ENCODE measurements at regions not wholly inside any gene's neighbourhood (a gene's known extent, or its start where the extent isn't known, plus 50 kb on each side); places are given as distances from the start of the nearest gene placed in this dataset.

GRCh38 chr9:6160579-6160978, 55.0 kb upstream of the IL33 start:
- no peak for DNase-seq (ENCODE audit: low spot score)
- BruUV-seq (replicated peaks), result no TSS peak
- Histone ChIP-seq H3K27ac (ENCODE audit: low read depth, low read length, poor library complexity, severe bottlenecking) (no peak overlapping the region), H3K36me3 (ENCODE audit: insufficient read depth, low read length, poor library complexity, severe bottlenecking) (no peaks in the 10 kb centered on the region), H3K4me1 (ENCODE audit: insufficient read depth, low read length, poor library complexity, severe bottlenecking) (no peaks in the 10 kb centered on the region), H3K4me3 (ENCODE audit: low read depth, low read length, poor library complexity, severe bottlenecking) (no peak overlapping the region), H3K9me3 (ENCODE audit: low read depth, low read length, poor library complexity, severe bottlenecking) (peaks cover 7% of the 10 kb centered on the region), H3K27me3 (replicated peaks; ENCODE audit: insufficient read depth, low read depth, low read length, poor library complexity) (peaks cover 13% of the 10 kb centered on the region)
- CTCF ChIA-PET, result no interaction called here
- POLR2A ChIA-PET (ENCODE audit: low non-redundant PET), result interaction anchor here (0.7 kb wide), 1 partner anchor 13 kb away, joined by 3 read pairs; no protein-coding TSS in a partner anchor
- TF ChIP-seq EZH2 (IDR thresholded peaks at IDR 0.05; ENCODE audit: borderline replicate concordance, low read depth, low read length, poor library complexity, severe bottlenecking), result no peak
- TF ChIP-seq, protein P1, sequence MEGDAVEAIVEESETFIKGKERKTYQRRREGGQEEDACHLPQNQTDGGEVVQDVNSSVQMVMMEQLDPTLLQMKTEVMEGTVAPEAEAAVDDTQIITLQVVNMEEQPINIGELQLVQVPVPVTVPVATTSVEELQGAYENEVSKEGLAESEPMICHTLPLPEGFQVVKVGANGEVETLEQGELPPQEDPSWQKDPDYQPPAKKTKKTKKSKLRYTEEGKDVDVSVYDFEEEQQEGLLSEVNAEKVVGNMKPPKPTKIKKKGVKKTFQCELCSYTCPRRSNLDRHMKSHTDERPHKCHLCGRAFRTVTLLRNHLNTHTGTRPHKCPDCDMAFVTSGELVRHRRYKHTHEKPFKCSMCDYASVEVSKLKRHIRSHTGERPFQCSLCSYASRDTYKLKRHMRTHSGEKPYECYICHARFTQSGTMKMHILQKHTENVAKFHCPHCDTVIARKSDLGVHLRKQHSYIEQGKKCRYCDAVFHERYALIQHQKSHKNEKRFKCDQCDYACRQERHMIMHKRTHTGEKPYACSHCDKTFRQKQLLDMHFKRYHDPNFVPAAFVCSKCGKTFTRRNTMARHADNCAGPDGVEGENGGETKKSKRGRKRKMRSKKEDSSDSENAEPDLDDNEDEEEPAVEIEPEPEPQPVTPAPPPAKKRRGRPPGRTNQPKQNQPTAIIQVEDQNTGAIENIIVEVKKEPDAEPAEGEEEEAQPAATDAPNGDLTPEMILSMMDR (conservative IDR thresholded peaks at IDR 0.05; ENCODE audit: low read depth, low read length), result no peak
- intact Hi-C loops (cut with micrococcal nuclease; ENCODE audit: unreplicated experiment), result no loop called here

DNA sequence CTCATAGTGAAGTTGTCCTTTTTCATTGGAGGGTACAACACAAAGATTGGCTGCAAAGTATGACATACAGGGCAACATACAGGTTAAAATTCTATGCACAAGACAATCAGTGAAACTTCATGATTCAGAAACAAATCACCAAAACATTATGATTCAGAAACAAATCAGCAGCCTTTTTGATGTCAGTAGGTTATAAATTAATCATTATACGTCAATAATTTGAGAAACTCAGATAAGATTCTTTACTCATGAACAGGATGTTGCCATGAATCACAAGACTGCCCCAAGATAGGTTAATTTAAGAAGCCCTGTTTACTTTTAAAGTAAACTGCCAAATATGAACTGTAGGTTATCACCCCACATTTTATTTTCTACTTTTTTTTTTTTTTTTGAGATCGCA, 62.2 kb upstream of the IL33 start:
- DNase-seq (ENCODE audit: low spot score), result no peak
- BruUV-seq (replicated peaks), result no TSS peak
- Histone ChIP-seq H3K9me3 (ENCODE audit: low read depth, low read length, poor library complexity, severe bottlenecking) (no peaks in the 10 kb centered on the region), H3K4me1 (ENCODE audit: insufficient read depth, low read length, poor library complexity, severe bottlenecking) (no peaks in the 10 kb centered on the region), H3K36me3 (ENCODE audit: insufficient read depth, low read length, poor library complexity, severe bottlenecking) (no peaks in the 10 kb centered on the region), H3K27me3 (replicated peaks; ENCODE audit: insufficient read depth, low read depth, low read length, poor library complexity) (peaks cover 17% of the 10 kb centered on the region), H3K27ac (ENCODE audit: low read depth, low read length, poor library complexity, severe bottlenecking) (no peak overlapping the region), H3K4me3 (ENCODE audit: low read depth, low read length, poor library complexity, severe bottlenecking) (no peak overlapping the region)
- intact Hi-C loops (cut with micrococcal nuclease; ENCODE audit: unreplicated experiment), result no loop called here
- TF ChIP-seq, protein P1 (conservative IDR thresholded peaks at IDR 0.05; ENCODE audit: low read depth, low read length), result no peak
- TF ChIP-seq EZH2 (IDR thresholded peaks at IDR 0.05; ENCODE audit: borderline replicate concordance, low read depth, low read length, poor library complexity, severe bottlenecking), result no peak
- POLR2A ChIA-PET (ENCODE audit: low non-redundant PET), result no interaction called here
- CTCF ChIA-PET, result no interaction called here

GRCh38 chr9:6152788-6153187, 62.8 kb upstream of the IL33 start:
- Histone ChIP-seq H3K27ac (ENCODE audit: low read depth, low read length, poor library complexity, severe bottlenecking) (no peak overlapping the region), H3K4me1 (ENCODE audit: insufficient read depth, low read length, poor library complexity, severe bottlenecking) (no peaks in the 10 kb centered on the region), H3K9me3 (ENCODE audit: low read depth, low read length, poor library complexity, severe bottlenecking) (no peaks in the 10 kb centered on the region), H3K36me3 (ENCODE audit: insufficient read depth, low read length, poor library complexity, severe bottlenecking) (no peaks in the 10 kb centered on the region), H3K27me3 (replicated peaks; ENCODE audit: insufficient read depth, low read depth, low read length, poor library complexity) (peaks cover 17% of the 10 kb centered on the region), H3K4me3 (ENCODE audit: low read depth, low read length, poor library complexity, severe bottlenecking) (no peak overlapping the region)
- ChIA-PET CTCF (no interaction called here), POLR2A (ENCODE audit: low non-redundant PET) (no interaction called here)
- no TSS peak for BruUV-seq (replicated peaks)
- intact Hi-C loops (cut with micrococcal nuclease; ENCODE audit: unreplicated experiment), result no loop called here
- no peak for DNase-seq (ENCODE audit: low spot score)
- TF ChIP-seq, protein P1 (conservative IDR thresholded peaks at IDR 0.05; ENCODE audit: low read depth, low read length), result no peak
- no peak for TF ChIP-seq EZH2 (IDR thresholded peaks at IDR 0.05; ENCODE audit: borderline replicate concordance, low read depth, low read length, poor library complexity, severe bottlenecking)

Measured in A673 (cell line).